Ectodermal cell (in vitro differentiated cells): ENCODE measurements at regions not wholly inside any gene's neighbourhood (a gene's known extent, or its start where the extent isn't known, plus 50 kb on each side); places are given as distances from the start of the nearest gene placed in this dataset.

ENCODE experiments used
- H3K27ac ChIP-seq: 2 replicates; pipeline ENCODE4 v1.7.0; 2013; ENCODE audit warnings: mild to moderate bottlenecking, low read depth, low read length; ENCODE audit not compliant: insufficient read depth, poor library complexity, severe bottlenecking
- H3K27me3 ChIP-seq: 2 replicates; pipeline ENCODE4 v1.7.0; 2013; ENCODE audit warnings: mild to moderate bottlenecking, low read length; ENCODE audit not compliant: insufficient read depth, control insufficient read depth, poor library complexity, severe bottlenecking
- H3K36me3 ChIP-seq: one replicate; pipeline ENCODE4 v1.7.0; 2013; ENCODE audit warnings: low read length; ENCODE audit not compliant: control insufficient read depth, insufficient read depth
- H3K4me1 ChIP-seq: one replicate; pipeline ENCODE4 v1.7.0; 2013; ENCODE audit warnings: low read length; ENCODE audit not compliant: control insufficient read depth, insufficient read depth
- H3K4me3 ChIP-seq: 2 replicates; pipeline ENCODE4 v1.7.0; 2013; ENCODE audit warnings: low read depth, low read length, control low read depth; ENCODE audit not compliant: insufficient read depth
- H3K9me3 ChIP-seq: 2 replicates; pipeline ENCODE4 v1.7.0; 2013; ENCODE audit warnings: mild to moderate bottlenecking, low read length, moderate library complexity; ENCODE audit not compliant: control insufficient read depth
- WGBS, 2 experiments: methylation state at CpG; one replicate each; pipeline ENCODE4 v1.1.7; 2013; ENCODE audit warnings: missing lambda C conversion rate in 2 of 2; 5-methylcytosine and 5-hydroxymethylcytosine counted together

DNA sequence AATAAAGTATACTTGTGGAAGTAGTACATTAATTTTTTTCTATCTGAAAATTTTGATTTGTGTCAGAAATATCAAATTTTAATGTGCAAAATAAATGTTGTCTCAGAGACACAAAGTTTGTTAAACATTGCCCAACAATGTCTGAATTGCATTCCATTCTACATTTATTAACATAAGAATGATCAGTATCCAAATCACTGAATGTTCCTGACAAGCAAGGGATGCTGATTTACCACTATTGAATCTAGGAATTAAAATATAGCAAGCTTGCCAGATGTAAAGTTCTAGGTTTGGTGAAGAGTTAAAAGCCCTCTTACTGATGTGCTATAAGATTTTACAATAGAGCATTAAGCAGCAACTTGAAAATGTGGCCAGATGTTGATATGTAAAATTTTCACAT lies 489.2 kb upstream of the CTSO start:
- Histone ChIP-seq H3K4me1 (no peaks in the 10 kb centered on the region), H3K9me3 (no peaks in the 10 kb centered on the region), H3K36me3 (no peaks in the 10 kb centered on the region), H3K4me3 (no peak overlapping the region), H3K27me3 (no peaks in the 10 kb centered on the region), H3K27ac (no peak overlapping the region)

- H3K27me3 ChIP-seq: no peaks in the 10 kb centered on the region
- H3K9me3 ChIP-seq: no peaks in the 10 kb centered on the region
- no peak overlapping the region for H3K4me3 ChIP-seq
- H3K36me3 ChIP-seq: no peaks in the 10 kb centered on the region
- 87 to 98% methylated on average over 2 to 3 of the region's 4 CpGs for WGBS, 2 experiments
- H3K4me1 ChIP-seq: no peaks in the 10 kb centered on the region
- H3K27ac ChIP-seq: no peak overlapping the region
These were observed 486.0 kb upstream of the CTSO start for GRCh38 chr4:156439576-156440200.

DNA sequence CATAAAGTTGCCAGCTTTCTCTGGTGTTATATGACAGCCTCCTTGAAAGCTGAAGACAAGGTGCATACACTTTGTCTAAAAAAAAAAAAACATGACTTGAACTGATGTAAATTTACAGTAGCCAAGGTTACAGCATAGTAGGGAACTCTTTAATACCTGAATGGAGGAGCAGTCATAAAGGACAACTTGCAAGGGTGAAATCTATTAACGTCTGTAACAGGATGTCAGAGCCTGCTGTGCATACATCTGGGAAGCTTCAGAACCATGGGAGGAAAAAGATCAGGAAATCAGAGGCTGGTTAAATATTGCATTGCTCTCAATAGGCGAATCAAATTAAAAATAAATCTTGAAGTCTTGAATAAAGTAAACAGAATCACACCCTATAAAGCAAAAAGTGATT lies 484.0 kb upstream of the CTSO start:
- no peaks in the 10 kb centered on the region for H3K4me1 ChIP-seq
- 42 to 66% methylated on average over 1 of the region's 2 CpGs for WGBS, 2 experiments
- no peaks in the 10 kb centered on the region for H3K27me3 ChIP-seq
- no peaks in the 10 kb centered on the region for H3K9me3 ChIP-seq
- no peak overlapping the region for H3K27ac ChIP-seq
- H3K36me3 ChIP-seq: no peaks in the 10 kb centered on the region
- no peak overlapping the region for H3K4me3 ChIP-seq

- WGBS, 2 experiments: 98 to 100% methylated on average over 1 of the region's 1 CpG
- Histone ChIP-seq H3K9me3 (no peaks in the 10 kb centered on the region), H3K4me3 (no peak overlapping the region), H3K27me3 (no peaks in the 10 kb centered on the region), H3K36me3 (peaks cover 3% of the 10 kb centered on the region), H3K27ac (no peak overlapping the region), H3K4me1 (no peaks in the 10 kb centered on the region)
These were observed 468.9 kb upstream of the CTSO start for GRCh38 chr4:156422576-156422975.

DNA sequence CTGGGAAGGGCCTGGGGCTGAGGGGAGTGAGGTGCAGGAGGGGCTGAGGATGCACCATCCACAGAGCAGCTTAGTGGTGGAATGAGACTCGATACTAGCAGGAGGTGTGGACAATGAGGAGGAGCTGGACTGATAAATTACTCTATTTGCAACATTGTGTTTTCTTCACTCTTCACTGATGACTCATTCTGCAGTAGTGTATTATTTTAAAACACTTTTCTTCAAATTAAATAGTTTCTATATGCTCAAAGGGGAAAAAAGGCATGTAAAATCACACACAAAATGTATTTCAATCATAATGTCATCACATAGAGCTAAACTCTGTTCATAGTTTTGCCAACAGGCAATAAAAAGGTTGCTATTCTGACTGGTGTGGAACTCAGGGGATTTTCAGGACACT lies 467.0 kb upstream of the CTSO start:
- Histone ChIP-seq H3K4me1 (no peaks in the 10 kb centered on the region), H3K4me3 (no peak overlapping the region), H3K27me3 (no peaks in the 10 kb centered on the region), H3K36me3 (peaks cover 4% of the 10 kb centered on the region), H3K9me3 (no peaks in the 10 kb centered on the region), H3K27ac (no peak overlapping the region)
- 83 to 100% methylated on average over 1 of the region's 1 CpG for WGBS, 2 experiments

GRCh38 chr4:156419080-156419685 lies 465.5 kb upstream of the CTSO start:
- H3K36me3 ChIP-seq: peaks cover 4% of the 10 kb centered on the region
- H3K4me3 ChIP-seq: no peak overlapping the region
- no peaks in the 10 kb centered on the region for H3K9me3 ChIP-seq
- no peak overlapping the region for H3K27ac ChIP-seq
- H3K27me3 ChIP-seq: no peaks in the 10 kb centered on the region
- no peaks in the 10 kb centered on the region for H3K4me1 ChIP-seq
- 88 to 95% methylated on average over 2 of the region's 2 CpGs for WGBS, 2 experiments

- H3K27me3 ChIP-seq: no peaks in the 10 kb centered on the region
- peaks cover 4% of the 10 kb centered on the region for H3K36me3 ChIP-seq
- no peaks in the 10 kb centered on the region for H3K9me3 ChIP-seq
- no peak overlapping the region for H3K27ac ChIP-seq
- H3K4me1 ChIP-seq: no peaks in the 10 kb centered on the region
- H3K4me3 ChIP-seq: no peak overlapping the region
These were observed 460.7 kb upstream of the CTSO start for GRCh38 chr4:156414406-156414805.

GRCh38 chr4:156413239-156414135 lies 459.8 kb upstream of the CTSO start:
- Histone ChIP-seq H3K27me3 (no peaks in the 10 kb centered on the region), H3K4me1 (no peaks in the 10 kb centered on the region), H3K27ac (no peak overlapping the region), H3K36me3 (peaks cover 4% of the 10 kb centered on the region), H3K4me3 (no peak overlapping the region), H3K9me3 (no peaks in the 10 kb centered on the region)
- WGBS, 2 experiments: 88 to 89% methylated on average over 3 of the region's 3 CpGs

DNA sequence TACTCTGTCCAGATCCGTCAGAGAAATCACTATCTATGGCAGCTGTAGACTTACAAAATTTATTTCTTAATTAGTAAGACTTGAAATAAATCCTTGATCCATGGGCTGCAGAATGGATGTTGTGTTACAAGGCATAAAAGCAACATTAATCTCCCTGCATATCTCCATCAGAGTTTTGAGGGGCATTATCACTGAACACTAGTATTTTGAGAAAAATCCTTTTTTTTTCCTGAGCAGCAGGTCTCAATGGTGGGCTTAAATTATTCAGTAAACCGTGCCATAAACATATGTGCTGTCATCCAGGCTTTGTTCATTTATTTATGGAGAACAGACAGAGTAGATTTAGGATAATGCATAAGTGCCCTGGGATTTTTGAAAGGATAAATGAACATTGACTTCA lies 457.9 kb upstream of the CTSO start:
- H3K4me1 ChIP-seq: no peaks in the 10 kb centered on the region

DNA sequence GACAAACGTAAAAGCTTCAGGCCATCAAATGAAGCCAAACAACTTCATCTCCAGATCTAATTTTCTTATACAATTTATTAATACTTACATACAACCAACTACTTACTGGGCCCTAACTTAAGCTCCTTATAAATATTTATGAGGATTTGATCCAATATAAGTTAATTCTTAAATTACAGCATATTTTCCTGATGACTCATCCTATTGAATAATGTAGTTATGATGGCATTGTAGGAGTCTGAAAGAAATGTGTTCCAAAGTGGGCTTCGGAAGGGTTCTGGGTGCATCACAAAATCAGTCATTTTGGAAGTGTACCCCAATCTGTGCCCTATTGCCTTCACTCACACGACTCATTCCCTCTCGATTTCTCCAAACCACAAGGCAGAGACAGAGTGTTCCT lies 455.1 kb upstream of the CTSO start:
- H3K36me3 ChIP-seq: no peaks in the 10 kb centered on the region
- no peaks in the 10 kb centered on the region for H3K9me3 ChIP-seq
- no peak overlapping the region for H3K27ac ChIP-seq
- H3K4me3 ChIP-seq: no peak overlapping the region
- no peaks in the 10 kb centered on the region for H3K27me3 ChIP-seq
- 88 to 89% methylated on average over 4 of the region's 4 CpGs for WGBS, 2 experiments
- no peaks in the 10 kb centered on the region for H3K4me1 ChIP-seq

More for the DNA sequence above, 457.9 kb upstream of the CTSO start:
- Histone ChIP-seq H3K27ac (no peak overlapping the region), H3K4me3 (no peak overlapping the region), H3K36me3 (no peaks in the 10 kb centered on the region), H3K9me3 (no peaks in the 10 kb centered on the region), H3K27me3 (no peaks in the 10 kb centered on the region)
- WGBS, 2 experiments: 94 to 95% methylated on average over 1 to 2 of the region's 2 CpGs
